Stimulated activated memory B cell treated with anti-CD40 and anti-IgM and Interleukin-4, amounts not matched to agents 10 μg/mL and 1 μg/mL and 100 μg/mL, for 72 hours (primary cell): ENCODE measurements at regions not wholly inside any gene's neighbourhood (a gene's known extent, or its start where the extent isn't known, plus 50 kb on each side); places are given as distances from the start of the nearest gene placed in this dataset.
"Not testable (repeated sequence)": the region's sequence is repeated elsewhere in the genome, so short reads cannot be mapped to it uniquely, and the experiment has no call there.

ENCODE experiments used
- ATAC-seq: fragments of 150-1000 bp; cut with Tn5 transposase; 2 replicates; pipeline ENCODE4 v1.10.0; 2021
- H3K27ac Mint-ChIP-seq: one replicate; pipeline ENCODE4 v1.8.0; 2022; ENCODE audit warnings: mild to moderate bottlenecking, mixed read lengths
- H3K27me3 Mint-ChIP-seq: one replicate; pipeline ENCODE4 v1.8.0; 2022; ENCODE audit warnings: mixed read lengths
- H3K36me3 Mint-ChIP-seq: one replicate; pipeline ENCODE4 v1.8.0; 2022; ENCODE audit warnings: mixed read lengths
- H3K4me1 Mint-ChIP-seq: one replicate; pipeline ENCODE4 v1.8.0; 2022; ENCODE audit warnings: mixed read lengths
- H3K4me3 Mint-ChIP-seq: one replicate; pipeline ENCODE4 v1.8.0; 2022; ENCODE audit warnings: mild to moderate bottlenecking, moderate library complexity, mixed read lengths
- H3K9me3 Mint-ChIP-seq: one replicate; pipeline ENCODE4 v1.8.0; 2022; ENCODE audit warnings: mixed read lengths

DNA sequence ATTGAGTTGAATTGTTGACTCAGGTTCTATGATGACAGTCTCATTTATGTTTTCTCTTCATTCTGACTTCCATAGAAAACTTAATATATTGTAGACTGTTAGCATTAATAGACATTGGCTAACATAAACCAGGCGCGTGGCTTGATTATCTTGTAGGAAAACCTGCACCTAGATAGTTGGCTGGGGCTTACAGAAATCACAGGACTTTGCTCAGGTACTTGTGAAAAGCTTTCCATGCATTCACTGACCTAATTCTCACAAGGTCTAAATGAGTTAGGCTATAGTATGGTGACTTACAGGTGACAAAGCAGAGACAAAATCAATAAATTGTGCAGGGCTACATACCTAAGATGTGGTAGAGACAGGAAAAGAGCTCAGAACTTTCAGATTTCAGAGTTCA is 212.8 kb downstream of the GPAT3 start:
- no peaks in the 10 kb centered on the region for H3K4me1 Mint-ChIP-seq
- no peaks in the 10 kb centered on the region for H3K36me3 Mint-ChIP-seq
- H3K27ac Mint-ChIP-seq: no peak overlapping the region
- H3K9me3 Mint-ChIP-seq: no peaks in the 10 kb centered on the region
- H3K4me3 Mint-ChIP-seq: no peak overlapping the region
- H3K27me3 Mint-ChIP-seq: peaks cover 4% of the 10 kb centered on the region
- no peak for ATAC-seq

DNA sequence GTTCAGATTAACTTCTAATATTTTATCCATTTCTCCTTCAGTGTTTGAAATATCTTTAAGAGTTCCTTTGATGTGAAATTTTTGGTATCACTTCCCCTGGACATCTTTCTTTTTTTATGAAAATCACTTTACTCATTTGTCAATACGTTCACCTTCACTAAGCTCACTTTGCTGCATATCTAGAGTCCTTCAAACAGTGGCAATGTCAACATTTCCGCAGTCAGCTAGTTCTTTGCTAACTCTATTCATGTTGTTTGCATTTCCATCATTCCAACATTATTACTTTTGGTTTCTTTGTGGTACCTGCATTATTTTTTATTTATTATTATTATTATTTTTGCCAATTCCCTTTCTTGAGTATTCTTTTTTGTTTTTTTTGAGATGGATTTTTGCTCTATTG is 203.0 kb downstream of the GPAT3 start:
- H3K9me3 Mint-ChIP-seq: no peaks in the 10 kb centered on the region

DNA sequence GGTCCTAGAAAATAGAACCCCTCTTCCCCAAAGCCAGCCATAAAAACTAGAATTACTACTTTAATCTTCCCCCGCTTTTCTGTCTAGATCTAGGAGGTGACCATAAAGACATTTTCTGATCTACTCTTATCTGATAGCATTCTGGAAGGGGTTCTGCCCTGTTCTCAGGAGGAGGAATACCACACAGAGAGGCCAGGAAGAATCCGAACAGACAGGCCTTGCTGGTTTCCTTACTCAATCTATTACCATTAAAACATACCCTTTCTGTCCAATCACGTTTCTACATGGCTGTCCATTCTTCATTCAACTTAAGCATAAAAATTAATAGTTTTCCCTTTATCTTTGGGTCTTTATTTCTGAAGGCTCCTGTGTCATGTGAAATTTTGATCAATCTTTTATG is 198.7 kb downstream of the GPAT3 start:
- no peak overlapping the region for H3K4me3 Mint-ChIP-seq
- ATAC-seq: no peak
- peaks cover under 1% of the 10 kb centered on the region for H3K27me3 Mint-ChIP-seq
- peaks cover 11% of the 10 kb centered on the region for H3K9me3 Mint-ChIP-seq
- no peak overlapping the region for H3K27ac Mint-ChIP-seq
- H3K36me3 Mint-ChIP-seq: no peaks in the 10 kb centered on the region
- H3K4me1 Mint-ChIP-seq: no peaks in the 10 kb centered on the region

More for the DNA sequence above, 203.0 kb downstream of the GPAT3 start:
- Mint-ChIP-seq H3K36me3 (no peaks in the 10 kb centered on the region), H3K4me1 (no peaks in the 10 kb centered on the region), H3K27me3 (peaks cover 31% of the 10 kb centered on the region), H3K4me3 (no peak overlapping the region), H3K27ac (no peak overlapping the region)
- ATAC-seq: no peak

DNA sequence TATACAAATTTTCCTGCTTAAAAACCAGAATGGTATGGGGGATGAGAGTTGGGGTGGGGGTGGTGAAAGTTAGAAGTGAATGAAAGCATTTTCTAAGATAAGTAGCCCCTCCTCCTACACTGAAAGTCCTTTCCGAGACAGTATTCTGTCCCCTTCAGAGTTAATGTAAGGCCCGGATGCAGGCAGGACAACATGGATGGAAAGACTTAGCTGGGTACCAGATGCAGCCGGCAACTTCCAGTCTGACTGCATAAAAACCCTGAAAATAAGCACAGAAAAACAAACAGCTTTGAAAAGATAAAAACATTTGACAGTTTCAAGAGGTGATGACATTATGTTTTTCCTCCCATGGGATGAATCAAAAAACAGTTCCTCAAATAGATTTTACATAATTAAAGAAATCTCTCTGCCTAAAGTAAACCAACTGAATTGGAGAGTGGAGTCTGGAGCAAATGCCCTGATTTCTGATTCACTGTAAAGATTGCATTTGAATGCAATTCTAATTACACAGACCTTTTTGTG is 196.3 kb downstream of the GPAT3 start:
- no peaks in the 10 kb centered on the region for H3K4me1 Mint-ChIP-seq
- no peak overlapping the region for H3K27ac Mint-ChIP-seq
- ATAC-seq: no peak

DNA sequence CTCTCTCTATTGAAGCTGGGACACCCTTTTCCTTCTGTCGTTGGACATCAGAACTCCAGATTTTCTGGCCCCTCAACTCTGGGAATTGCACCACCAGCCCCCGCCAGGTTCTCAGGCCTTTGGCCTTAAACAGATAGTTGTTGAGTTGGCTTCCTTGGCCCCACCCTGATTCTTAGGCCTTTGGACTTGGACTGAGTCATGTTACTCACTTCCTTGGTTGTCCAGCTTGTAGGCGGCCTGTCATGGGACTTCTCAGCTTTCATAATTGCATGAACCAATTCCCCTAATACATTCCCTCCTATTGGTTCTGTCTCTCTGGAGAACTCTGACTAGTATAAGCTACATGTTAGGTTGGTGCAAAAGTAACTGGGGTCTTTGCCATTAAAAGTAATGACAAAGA is 195.7 kb downstream of the GPAT3 start:
- no peak for ATAC-seq
- H3K9me3 Mint-ChIP-seq: peaks cover 11% of the 10 kb centered on the region
- H3K27ac Mint-ChIP-seq: no peak overlapping the region
- no peaks in the 10 kb centered on the region for H3K4me1 Mint-ChIP-seq
- H3K27me3 Mint-ChIP-seq: no peaks in the 10 kb centered on the region
- no peak overlapping the region for H3K4me3 Mint-ChIP-seq
- no peaks in the 10 kb centered on the region for H3K36me3 Mint-ChIP-seq

More for the DNA sequence above, 196.3 kb downstream of the GPAT3 start:
- no peaks in the 10 kb centered on the region for H3K27me3 Mint-ChIP-seq
- H3K9me3 Mint-ChIP-seq: peaks cover 11% of the 10 kb centered on the region
- H3K4me3 Mint-ChIP-seq: no peak overlapping the region
- H3K36me3 Mint-ChIP-seq: no peaks in the 10 kb centered on the region

DNA sequence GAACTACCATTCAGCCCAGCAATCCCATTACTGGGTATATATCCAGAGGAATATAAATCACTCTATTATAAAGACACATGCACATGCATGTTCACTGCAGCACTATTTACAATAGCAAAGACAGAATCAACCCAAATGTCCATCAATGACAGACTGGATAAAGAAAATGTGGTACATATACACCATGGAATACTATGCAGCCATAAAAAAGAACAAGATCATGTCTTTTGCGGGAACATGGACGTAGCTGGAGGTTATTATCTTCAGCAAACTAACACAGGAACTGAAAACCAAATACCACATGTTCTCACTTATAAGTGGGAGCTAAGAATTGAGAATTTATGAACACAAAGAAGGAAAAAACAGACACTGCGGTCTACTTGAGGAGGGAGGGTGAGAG is 195.1 kb downstream of the GPAT3 start:
- not testable (repeated sequence) for H3K4me3 Mint-ChIP-seq, H3K36me3 Mint-ChIP-seq, H3K27me3 Mint-ChIP-seq, ATAC-seq, H3K27ac Mint-ChIP-seq, H3K4me1 Mint-ChIP-seq
- H3K9me3 Mint-ChIP-seq: peaks cover 11% of the 10 kb centered on the region

DNA sequence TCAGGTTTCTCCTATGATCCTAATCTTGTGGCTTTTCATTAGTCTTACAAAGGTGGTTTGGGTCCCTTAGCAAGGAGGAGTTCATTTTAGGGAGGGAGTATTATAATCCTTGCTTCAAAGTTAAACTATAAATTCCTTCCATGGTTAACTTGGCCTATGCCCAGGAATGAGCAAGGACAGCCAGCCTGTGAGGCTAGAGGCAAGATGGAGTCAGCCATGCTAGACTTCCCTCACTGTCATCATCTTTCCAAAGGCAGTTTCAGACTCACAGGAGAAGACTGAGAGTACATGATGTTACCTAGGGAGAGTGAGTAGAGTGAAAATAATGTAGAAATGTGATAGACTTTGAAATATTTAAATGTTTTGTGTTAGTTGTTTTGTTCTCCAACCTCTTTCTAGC is 192.3 kb downstream of the GPAT3 start:
- Mint-ChIP-seq H3K36me3 (no peaks in the 10 kb centered on the region), H3K27me3 (peaks cover 20% of the 10 kb centered on the region), H3K9me3 (peaks cover 15% of the 10 kb centered on the region), H3K27ac (no peak overlapping the region), H3K4me1 (no peaks in the 10 kb centered on the region), H3K4me3 (no peak overlapping the region)
- no peak for ATAC-seq

DNA sequence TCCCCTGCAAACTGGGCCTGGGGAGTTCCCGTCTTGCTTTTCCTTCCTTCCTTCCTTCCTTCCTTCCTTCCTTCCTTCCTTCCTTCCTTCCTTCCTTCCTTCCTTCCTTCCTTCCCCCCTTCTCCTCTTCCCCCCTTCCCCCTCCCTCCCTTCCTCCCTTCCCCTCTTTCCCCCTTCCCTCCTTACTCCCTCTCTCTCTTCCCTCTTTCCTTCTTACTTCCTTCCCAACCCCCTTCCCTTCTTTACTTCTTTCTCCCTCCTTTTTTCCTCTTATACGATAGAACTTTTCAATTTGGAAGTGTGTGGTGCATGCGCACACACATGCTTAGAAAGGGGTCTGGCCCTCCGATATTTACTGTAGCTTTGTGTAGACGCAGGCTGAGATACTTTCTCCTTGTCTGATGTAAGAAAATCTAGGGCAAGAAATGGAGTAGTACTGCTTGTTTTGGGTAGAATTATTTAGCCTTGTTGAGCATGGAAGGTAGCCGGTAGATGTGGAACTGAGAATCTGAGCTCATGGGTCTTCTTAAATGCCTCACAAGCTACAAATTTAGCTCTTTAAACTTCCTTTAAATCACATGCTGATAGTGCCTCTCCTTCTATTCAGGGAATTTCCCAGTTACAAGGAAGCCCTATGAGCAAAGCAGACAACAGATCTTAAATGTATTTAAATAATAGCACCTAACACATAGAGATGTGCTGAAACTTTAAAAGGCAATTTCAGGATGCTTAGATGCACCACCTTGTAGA is 189.6 kb downstream of the GPAT3 start:
- no peaks in the 10 kb centered on the region for H3K36me3 Mint-ChIP-seq
- no peaks in the 10 kb centered on the region for H3K4me1 Mint-ChIP-seq
- no peak overlapping the region for H3K4me3 Mint-ChIP-seq
- H3K27ac Mint-ChIP-seq: no peak overlapping the region
- H3K9me3 Mint-ChIP-seq: peaks cover 10% of the 10 kb centered on the region
- peaks cover 39% of the 10 kb centered on the region for H3K27me3 Mint-ChIP-seq
- no peak for ATAC-seq

DNA sequence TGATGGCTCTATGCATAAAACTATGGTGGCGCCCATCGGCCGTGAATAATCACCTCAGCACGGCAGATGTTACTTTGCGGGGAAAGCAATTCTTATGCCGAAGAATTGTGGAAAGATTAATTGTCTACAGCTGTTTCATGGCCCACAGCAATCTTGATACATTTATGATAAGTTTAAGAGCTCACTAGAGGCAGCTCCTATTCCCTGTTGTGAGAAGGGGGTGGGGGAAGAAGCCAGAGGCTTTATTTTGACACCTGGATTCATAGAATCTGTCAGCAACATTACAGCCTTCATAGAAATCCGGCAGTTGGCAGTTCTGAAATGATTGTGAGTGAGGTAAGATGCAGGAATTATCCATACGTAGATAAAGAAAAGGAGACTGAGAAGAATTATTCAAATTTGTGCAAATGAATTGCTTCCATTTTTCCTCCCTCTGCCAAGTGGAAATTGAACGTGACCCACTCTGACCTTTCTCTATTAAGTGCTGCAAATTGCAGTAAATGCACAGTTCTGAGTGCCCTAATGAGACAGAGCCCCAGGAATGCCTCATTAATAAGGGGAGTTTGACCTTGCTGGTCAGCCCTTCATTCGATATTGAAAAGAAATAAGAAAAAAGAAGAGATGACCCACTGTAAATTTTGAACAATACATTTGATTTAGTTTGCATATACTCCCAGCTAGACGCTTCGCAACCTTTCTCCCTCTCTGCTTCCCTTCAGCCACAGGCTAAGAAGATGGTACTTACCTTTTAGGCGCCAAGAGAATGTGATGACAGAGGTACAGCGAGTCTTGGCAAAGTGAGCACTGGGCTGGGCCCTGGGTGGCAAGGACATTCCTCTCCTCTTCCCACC is 188.8 kb downstream of the GPAT3 start:
- Mint-ChIP-seq H3K27me3 (peaks cover 39% of the 10 kb centered on the region), H3K9me3 (peaks cover 4% of the 10 kb centered on the region), H3K4me1 (no peaks in the 10 kb centered on the region), H3K4me3 (no peak overlapping the region), H3K36me3 (no peaks in the 10 kb centered on the region), H3K27ac (no peak overlapping the region)
- ATAC-seq: no peak

DNA sequence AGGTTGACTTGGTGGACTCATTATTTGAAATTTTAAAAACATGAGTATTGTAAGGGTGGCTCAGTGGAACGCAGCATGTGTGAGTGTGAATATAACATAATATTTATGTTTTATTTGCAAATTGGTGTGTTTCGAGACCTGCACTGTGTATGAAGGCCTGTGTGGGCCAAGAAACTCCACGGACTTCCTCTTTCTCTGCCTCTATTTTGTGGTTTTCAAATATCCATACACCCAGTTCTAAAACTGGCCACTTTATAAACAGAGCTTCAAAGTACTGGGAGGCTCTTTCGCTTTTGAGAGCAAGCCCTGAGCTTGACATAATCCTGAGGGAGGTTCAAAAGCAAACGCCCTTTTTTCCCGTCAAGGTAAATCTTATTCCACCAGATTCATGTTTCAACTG is 187.7 kb downstream of the GPAT3 start:
- no peaks in the 10 kb centered on the region for H3K36me3 Mint-ChIP-seq

DNA sequence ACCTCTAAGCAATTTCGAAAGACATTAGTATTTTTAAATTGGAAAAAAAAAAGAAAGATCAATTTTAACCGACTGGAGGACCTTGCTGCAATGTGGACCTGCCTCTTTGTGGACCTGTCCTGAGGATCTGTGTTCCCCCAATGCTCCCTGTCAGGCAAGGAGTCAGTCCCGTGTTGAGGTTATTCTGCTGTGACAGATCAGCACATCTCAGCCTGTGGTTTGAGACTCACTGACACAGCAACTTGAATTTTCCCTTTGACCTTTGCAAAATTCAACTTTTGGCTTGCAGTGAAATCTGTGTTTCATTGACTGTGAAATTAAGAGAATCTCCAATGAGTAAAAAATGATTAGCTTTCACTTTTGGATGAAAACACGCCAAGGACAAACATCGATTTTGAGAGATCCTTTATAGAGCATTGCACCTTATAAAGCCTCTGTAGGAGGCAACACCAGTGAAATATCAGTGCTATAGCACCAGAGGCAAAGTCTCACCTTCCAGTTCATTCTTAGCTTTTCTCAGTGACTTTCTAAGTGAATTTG is 186.9 kb downstream of the GPAT3 start:
- no peak for ATAC-seq
- peaks cover 43% of the 10 kb centered on the region for H3K27me3 Mint-ChIP-seq
- H3K9me3 Mint-ChIP-seq: peaks cover 4% of the 10 kb centered on the region
- no peaks in the 10 kb centered on the region for H3K4me1 Mint-ChIP-seq
- no peaks in the 10 kb centered on the region for H3K36me3 Mint-ChIP-seq
- no peak overlapping the region for H3K4me3 Mint-ChIP-seq
- no peak overlapping the region for H3K27ac Mint-ChIP-seq

More for the DNA sequence above, 187.7 kb downstream of the GPAT3 start:
- H3K4me1 Mint-ChIP-seq: no peaks in the 10 kb centered on the region
- no peak overlapping the region for H3K4me3 Mint-ChIP-seq
- no peak overlapping the region for H3K27ac Mint-ChIP-seq
- H3K27me3 Mint-ChIP-seq: peaks cover 39% of the 10 kb centered on the region
- ATAC-seq: no peak
- H3K9me3 Mint-ChIP-seq: peaks cover 4% of the 10 kb centered on the region

DNA sequence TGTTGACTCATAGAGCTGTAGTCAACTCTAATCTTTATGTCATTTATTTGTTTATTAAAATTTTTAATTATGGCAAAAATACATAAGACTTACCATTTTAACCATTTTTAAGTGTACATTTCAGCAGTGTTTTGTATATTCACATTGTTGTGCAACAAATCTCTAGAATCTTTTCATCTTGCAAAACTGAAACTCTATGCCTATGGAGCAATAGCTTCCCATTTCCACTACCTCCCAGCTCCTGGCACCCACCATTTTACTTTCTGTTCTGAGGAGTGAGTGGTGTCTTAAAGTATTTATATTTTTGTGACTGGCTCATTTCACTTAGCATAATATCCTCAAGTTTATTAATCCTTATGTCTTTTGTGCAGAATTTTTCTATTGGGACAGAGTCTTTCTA is 181.0 kb downstream of the GPAT3 start:
- no peak overlapping the region for H3K4me3 Mint-ChIP-seq
- no peaks in the 10 kb centered on the region for H3K36me3 Mint-ChIP-seq
- no peaks in the 10 kb centered on the region for H3K9me3 Mint-ChIP-seq
- no peak overlapping the region for H3K27ac Mint-ChIP-seq
- H3K27me3 Mint-ChIP-seq: peaks cover 20% of the 10 kb centered on the region
- no peaks in the 10 kb centered on the region for H3K4me1 Mint-ChIP-seq
- ATAC-seq: no peak

DNA sequence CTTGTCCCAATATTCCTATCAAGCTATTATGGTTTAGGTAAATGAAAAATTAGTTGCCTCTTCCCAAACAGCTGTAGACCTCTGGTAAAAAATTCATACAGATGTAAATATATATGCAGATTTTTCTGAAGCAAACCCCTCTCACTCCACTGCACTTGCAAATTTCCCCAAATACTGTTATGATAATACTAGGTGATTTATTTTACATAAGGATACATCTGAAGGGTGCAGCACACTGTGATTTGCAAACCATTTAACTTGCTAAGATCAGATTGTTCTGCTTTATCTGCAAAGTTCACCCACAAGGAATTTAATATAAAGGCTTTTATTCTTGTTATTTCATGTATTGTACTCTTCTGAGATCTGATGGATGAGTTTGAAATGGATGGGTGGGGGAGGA is 177.0 kb downstream of the GPAT3 start:
- H3K9me3 Mint-ChIP-seq: no peaks in the 10 kb centered on the region
- no peaks in the 10 kb centered on the region for H3K4me1 Mint-ChIP-seq
- no peaks in the 10 kb centered on the region for H3K36me3 Mint-ChIP-seq
- peaks cover 7% of the 10 kb centered on the region for H3K27me3 Mint-ChIP-seq
- H3K27ac Mint-ChIP-seq: no peak overlapping the region
- no peak for ATAC-seq
- no peak overlapping the region for H3K4me3 Mint-ChIP-seq

DNA sequence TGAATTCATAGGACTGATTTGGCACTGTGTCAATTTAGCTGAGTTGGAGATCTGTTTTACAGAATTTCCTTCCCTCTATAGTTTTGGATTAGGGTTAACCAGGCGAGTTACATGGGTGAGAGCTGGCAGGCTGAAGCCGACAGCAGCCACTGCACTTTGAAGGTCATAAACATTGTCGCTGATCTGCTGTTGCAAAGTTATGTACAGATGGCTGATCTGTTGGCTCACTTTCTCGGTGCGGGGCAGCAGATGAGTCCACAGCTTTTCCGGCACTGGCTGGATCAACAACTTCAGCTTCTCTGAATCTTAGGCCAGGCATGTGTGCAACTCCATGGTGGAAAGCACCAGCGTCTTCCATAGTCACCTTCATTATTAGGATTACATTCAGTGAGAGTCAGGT is 173.7 kb downstream of the GPAT3 start:
- Mint-ChIP-seq H3K36me3 (no peaks in the 10 kb centered on the region), H3K4me3 (no peak overlapping the region), H3K27me3 (no peaks in the 10 kb centered on the region), H3K27ac (no peak overlapping the region), H3K4me1 (no peaks in the 10 kb centered on the region), H3K9me3 (no peaks in the 10 kb centered on the region)
- ATAC-seq: peak; percentile 13

DNA sequence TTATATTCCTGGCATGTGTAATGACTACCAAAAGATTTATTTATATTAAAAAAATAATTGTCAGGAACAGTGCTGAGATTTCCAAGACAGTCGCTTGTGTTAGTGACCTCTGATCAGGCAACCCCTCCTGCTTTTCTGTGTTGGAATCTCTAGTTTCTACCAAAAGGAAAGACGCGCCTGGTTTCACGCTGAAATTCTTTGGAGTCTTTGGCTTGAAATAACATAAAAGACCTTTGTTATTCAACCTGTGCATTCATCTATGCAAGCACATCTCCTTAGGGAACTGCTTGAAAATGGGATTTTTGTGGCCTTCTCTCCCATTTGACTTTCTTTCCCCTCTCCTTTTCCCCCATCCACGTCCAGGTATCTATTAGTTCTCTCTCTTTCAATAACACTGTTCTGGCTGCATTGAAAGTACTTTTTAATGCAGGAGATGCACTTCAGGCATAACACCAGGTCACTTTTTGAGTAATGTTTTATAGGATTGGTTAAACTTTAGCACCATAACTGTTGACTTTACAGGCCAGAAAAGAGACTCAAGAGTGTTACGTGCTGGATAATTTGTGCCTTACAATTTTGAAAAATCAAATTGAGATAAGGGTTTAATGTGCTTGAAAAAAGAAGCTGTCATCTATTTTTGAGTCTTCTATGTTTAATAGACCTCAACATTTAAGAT is 172.7 kb downstream of the GPAT3 start:
- H3K27ac Mint-ChIP-seq: no peak overlapping the region
- no peak for ATAC-seq
- H3K4me1 Mint-ChIP-seq: no peaks in the 10 kb centered on the region
- H3K9me3 Mint-ChIP-seq: no peaks in the 10 kb centered on the region
- no peaks in the 10 kb centered on the region for H3K36me3 Mint-ChIP-seq
- H3K4me3 Mint-ChIP-seq: no peak overlapping the region
- H3K27me3 Mint-ChIP-seq: no peaks in the 10 kb centered on the region
